Gastroesophageal sphincter (tissue), 3 donors: ENCODE measurements at regions not wholly inside any gene's neighbourhood (a gene's known extent, or its start where the extent isn't known, plus 50 kb on each side); places are given as distances from the start of the nearest gene placed in this dataset.

Experiments
- CTCF ChIP-seq, 4 experiments: fragments of 200-600 bp in 2 of 4; fragments of 450-650 bp in 2 of 4; sonication (generic) in 1 of 4; IDR thresholded peaks; one replicate each; pipeline ENCODE4 v1.5.1; 2017 to 2019; ENCODE audit warnings: antibody characterized with exemption in 4 of 4, mild to moderate bottlenecking in 2 of 4, moderate library complexity in 2 of 4
- EP300 ChIP-seq: sonication (generic); formaldehyde crosslinking; IDR thresholded peaks from one replicate; pipeline ENCODE4 v1.6.1; 2017; ENCODE audit warnings: antibody characterized with exemption, mild to moderate bottlenecking
- POLR2A ChIP-seq, 2 donors: fragments of 450-650 bp; IDR thresholded peaks; one replicate each; pipeline ENCODE4 v1.6.1; 2017; ENCODE audit warnings: antibody characterized with exemption in 2 of 2, mild to moderate bottlenecking in 2 of 2, moderate library complexity in 1 of 2
- POLR2AphosphoS5 ChIP-seq: sonication (generic); formaldehyde crosslinking; IDR thresholded peaks from one replicate; pipeline ENCODE4 v1.6.1; 2017; ENCODE audit warnings: antibody characterized with exemption

- no peak for TF ChIP-seq POLR2A (IDR thresholded peaks at IDR 0.05)
- no peak for TF ChIP-seq CTCF (IDR thresholded peaks at IDR 0.05)
- no peak for TF ChIP-seq POLR2AphosphoS5
- no peak for TF ChIP-seq EP300
These were observed 268.0 kb downstream of the OPA1 start for GRCh38 chr3:193861012-193861411.
